ENCODE measurements at regions not wholly inside any gene's neighbourhood (a gene's known extent, or its start where the extent isn't known, plus 50 kb on each side); places are given as distances from the start of the nearest gene placed in this dataset.

DNA sequence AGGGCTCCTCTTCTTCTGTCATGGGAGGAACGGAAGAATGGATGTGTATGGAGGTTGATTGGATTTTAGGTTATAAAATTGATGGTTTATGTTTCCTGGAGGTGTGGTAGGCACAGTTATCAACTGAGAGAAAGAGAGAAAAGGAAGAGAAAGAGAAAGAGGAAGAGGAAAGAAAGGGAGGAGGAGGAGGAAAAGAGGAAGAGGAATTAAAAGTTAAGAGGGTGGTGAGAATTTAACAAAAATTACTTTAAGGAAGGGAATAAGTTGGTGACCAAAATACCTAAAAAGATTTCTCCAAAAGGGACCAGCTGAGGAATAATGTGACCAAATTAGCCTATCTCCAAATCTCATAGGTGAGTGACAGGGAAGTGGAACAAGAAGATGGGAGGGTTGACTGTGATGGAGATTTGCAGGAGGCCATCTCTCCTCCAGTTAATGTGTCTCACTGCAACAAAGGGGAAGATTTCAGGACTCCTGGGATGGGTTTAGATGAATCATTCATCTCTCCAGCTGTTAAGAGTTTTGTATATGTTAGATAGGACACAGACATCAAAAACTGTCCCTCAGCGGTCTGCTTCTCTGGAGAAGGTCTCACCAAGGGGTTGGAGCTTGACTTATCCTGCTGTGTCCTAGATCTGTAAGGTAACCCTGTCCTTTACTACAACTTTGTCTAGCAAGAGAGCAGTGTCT is 76.0 kb upstream of the TMC1 start:
- ATAC-seq, result no peak
- H2AFZ ChIP-seq (ENCODE audit: low read length), result no peak overlapping the region

DNA sequence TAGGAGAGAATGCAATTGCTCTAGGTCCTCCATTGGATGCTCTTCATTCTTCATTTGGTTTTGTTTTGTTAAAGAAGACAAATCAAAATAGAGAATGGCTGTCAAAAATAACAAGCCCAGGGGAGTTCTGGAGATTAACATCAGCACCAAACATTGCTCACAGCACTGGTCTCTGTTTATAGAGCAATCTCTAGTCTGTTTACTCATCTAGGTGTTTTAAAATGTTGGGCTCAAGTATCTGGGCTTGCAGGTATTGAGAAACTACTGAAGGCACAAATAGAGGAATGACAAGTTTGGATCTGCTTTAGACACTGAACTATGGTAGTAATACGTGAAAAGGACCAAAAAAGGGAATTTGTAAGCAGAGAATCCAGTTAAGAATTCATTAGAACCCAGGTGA is 77.0 kb upstream of the TMC1 start:
- intact Hi-C loops (cut with micrococcal nuclease), result loop anchor here (5.0 kb wide), 2 partner anchors 133 to 152 kb away; no protein-coding TSS in a partner anchor
- no TSS peak for BruUV-seq (replicated peaks)
- Histone ChIP-seq H3K4me3 (ENCODE audit: low read length) (no peak overlapping the region), H3K36me3 (ENCODE audit: low read depth, low read length) (no peaks in the 10 kb centered on the region), H4K20me1 (ENCODE audit: low read length) (no peaks in the 10 kb centered on the region), H3K4me1 (ENCODE audit: insufficient read depth, low read length) (peaks cover 49% of the 10 kb centered on the region), H3K79me2 (ENCODE audit: low read length) (no peaks in the 10 kb centered on the region), H3K27me3 (ENCODE audit: low read length) (no peaks in the 10 kb centered on the region), H2AFZ (ENCODE audit: low read length) (no peak overlapping the region), H3K9me3 (ENCODE audit: low read length) (no peaks in the 10 kb centered on the region), H3K9ac (ENCODE audit: low read length) (no peak overlapping the region), H3K27ac (ENCODE audit: low read length) (peak overlapping the region; percentile 83), H3F3A (ENCODE audit: low read length, unreplicated experiment) (peaks cover 13% of the 10 kb centered on the region), H3K9me2 (replicated peaks; ENCODE audit: low read length) (no peaks in the 10 kb centered on the region), H3K4me2 (ENCODE audit: low read length) (peak overlapping the region; percentile 59)
- ChIA-PET CTCF (no interaction called here), POLR2A (ENCODE audit: unreplicated experiment) (no interaction called here)
- DNase-seq, result peak; percentile 53
- ATAC-seq, result no peak
- TF ChIP-seq EZH2 (IDR thresholded peaks at IDR 0.05; ENCODE audit: low read length, unreplicated experiment), result no peak
- no peak for TF ChIP-seq EZH2phosphoT487 (IDR thresholded peaks at IDR 0.05; ENCODE audit: borderline replicate concordance, low read length)
- TF ChIP-seq, protein P1, sequence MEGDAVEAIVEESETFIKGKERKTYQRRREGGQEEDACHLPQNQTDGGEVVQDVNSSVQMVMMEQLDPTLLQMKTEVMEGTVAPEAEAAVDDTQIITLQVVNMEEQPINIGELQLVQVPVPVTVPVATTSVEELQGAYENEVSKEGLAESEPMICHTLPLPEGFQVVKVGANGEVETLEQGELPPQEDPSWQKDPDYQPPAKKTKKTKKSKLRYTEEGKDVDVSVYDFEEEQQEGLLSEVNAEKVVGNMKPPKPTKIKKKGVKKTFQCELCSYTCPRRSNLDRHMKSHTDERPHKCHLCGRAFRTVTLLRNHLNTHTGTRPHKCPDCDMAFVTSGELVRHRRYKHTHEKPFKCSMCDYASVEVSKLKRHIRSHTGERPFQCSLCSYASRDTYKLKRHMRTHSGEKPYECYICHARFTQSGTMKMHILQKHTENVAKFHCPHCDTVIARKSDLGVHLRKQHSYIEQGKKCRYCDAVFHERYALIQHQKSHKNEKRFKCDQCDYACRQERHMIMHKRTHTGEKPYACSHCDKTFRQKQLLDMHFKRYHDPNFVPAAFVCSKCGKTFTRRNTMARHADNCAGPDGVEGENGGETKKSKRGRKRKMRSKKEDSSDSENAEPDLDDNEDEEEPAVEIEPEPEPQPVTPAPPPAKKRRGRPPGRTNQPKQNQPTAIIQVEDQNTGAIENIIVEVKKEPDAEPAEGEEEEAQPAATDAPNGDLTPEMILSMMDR (conservative IDR thresholded peaks at IDR 0.05; ENCODE audit: low read depth, low read length), result no peak

More for the DNA sequence above, 76.0 kb upstream of the TMC1 start:
- H3K27me3 ChIP-seq (ENCODE audit: low read length), result no peaks in the 10 kb centered on the region
- peaks cover 13% of the 10 kb centered on the region for H3F3A ChIP-seq (ENCODE audit: low read length, unreplicated experiment)
- BruUV-seq (replicated peaks), result no TSS peak
- H3K79me2 ChIP-seq (ENCODE audit: low read length), result no peaks in the 10 kb centered on the region
- intact Hi-C loops (cut with micrococcal nuclease), result no loop called here
- no peak overlapping the region for H3K4me2 ChIP-seq (ENCODE audit: low read length)
- H3K36me3 ChIP-seq (ENCODE audit: low read depth, low read length), result no peaks in the 10 kb centered on the region
- CTCF ChIA-PET, result no interaction called here
- no peak overlapping the region for H3K27ac ChIP-seq (ENCODE audit: low read length)
- no peaks in the 10 kb centered on the region for H3K9me2 ChIP-seq (replicated peaks; ENCODE audit: low read length)
- no peak for DNase-seq
- peaks cover 43% of the 10 kb centered on the region for H3K4me1 ChIP-seq (ENCODE audit: insufficient read depth, low read length)
- no peak overlapping the region for H3K9ac ChIP-seq (ENCODE audit: low read length)
- POLR2A ChIA-PET (ENCODE audit: unreplicated experiment), result no interaction called here
- no peak for TF ChIP-seq EZH2phosphoT487 (IDR thresholded peaks at IDR 0.05; ENCODE audit: borderline replicate concordance, low read length)
- TF ChIP-seq EZH2 (IDR thresholded peaks at IDR 0.05; ENCODE audit: low read length, unreplicated experiment), result no peak
- TF ChIP-seq, protein P1 (conservative IDR thresholded peaks at IDR 0.05; ENCODE audit: low read depth, low read length), result no peak
- H4K20me1 ChIP-seq (ENCODE audit: low read length), result no peaks in the 10 kb centered on the region
- no peaks in the 10 kb centered on the region for H3K9me3 ChIP-seq (ENCODE audit: low read length)
- H3K4me3 ChIP-seq (ENCODE audit: low read length), result no peak overlapping the region

DNA sequence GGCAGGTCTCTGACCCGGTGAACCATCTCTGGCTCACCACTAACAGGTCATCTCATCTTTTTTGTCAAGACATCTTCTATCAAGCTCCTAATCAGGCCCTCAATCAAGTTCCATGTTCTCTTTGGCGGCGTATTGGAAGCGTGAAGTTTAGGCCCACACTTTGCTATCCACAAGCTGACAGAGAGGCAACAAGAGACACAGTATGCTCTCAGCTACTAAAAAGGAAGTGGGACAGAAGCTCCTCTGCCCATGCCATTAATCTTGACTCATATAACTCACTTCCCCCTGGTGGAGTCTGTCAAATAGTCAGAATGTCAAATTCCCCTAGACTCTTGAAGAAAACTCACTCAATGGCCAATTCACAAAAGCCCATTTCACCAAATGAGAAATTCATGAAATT is 77.6 kb upstream of the TMC1 start:
- peak; percentile 57 for DNase-seq
- TF ChIP-seq EZH2phosphoT487 (IDR thresholded peaks at IDR 0.05; ENCODE audit: borderline replicate concordance, low read length) (no peak), EZH2 (IDR thresholded peaks at IDR 0.05; ENCODE audit: low read length, unreplicated experiment) (no peak)
- TF ChIP-seq, protein P1 (conservative IDR thresholded peaks at IDR 0.05; ENCODE audit: low read depth, low read length), result no peak
- intact Hi-C loops (cut with micrococcal nuclease), result loop anchor here (1.0 to 5.0 kb wide), 6 partner anchors 33 to 152 kb away; partner anchors contain the start of gene ZFAND5
- Histone ChIP-seq H3K27me3 (ENCODE audit: low read length) (no peaks in the 10 kb centered on the region), H4K20me1 (ENCODE audit: low read length) (no peaks in the 10 kb centered on the region), H3K79me2 (ENCODE audit: low read length) (no peaks in the 10 kb centered on the region), H3F3A (ENCODE audit: low read length, unreplicated experiment) (peaks cover 13% of the 10 kb centered on the region), H3K4me3 (ENCODE audit: low read length) (no peak overlapping the region), H3K9me3 (ENCODE audit: low read length) (no peaks in the 10 kb centered on the region), H3K9ac (ENCODE audit: low read length) (no peak overlapping the region), H3K36me3 (ENCODE audit: low read depth, low read length) (no peaks in the 10 kb centered on the region), H3K27ac (ENCODE audit: low read length) (peak overlapping the region; percentile 83), H3K9me2 (replicated peaks; ENCODE audit: low read length) (no peaks in the 10 kb centered on the region), H3K4me1 (ENCODE audit: insufficient read depth, low read length) (peaks cover 55% of the 10 kb centered on the region), H3K4me2 (ENCODE audit: low read length) (peak overlapping the region; percentile 59), H2AFZ (ENCODE audit: low read length) (no peak overlapping the region)
- no TSS peak for BruUV-seq (replicated peaks)
- POLR2A ChIA-PET (ENCODE audit: unreplicated experiment), result no interaction called here
- peak; percentile 41 for ATAC-seq
- CTCF ChIA-PET, result interaction anchor here (0.5 kb wide), 1 partner anchor 700 kb away, joined by 5 read pairs; no protein-coding TSS in a partner anchor

Measured in PC-3 (cell line).